LNCaP clone FGC (cell line): ENCODE measurements at regions not wholly inside any gene's neighbourhood (a gene's known extent, or its start where the extent isn't known, plus 50 kb on each side); places are given as distances from the start of the nearest gene placed in this dataset.
"Not testable (repeated sequence)": the region's sequence is repeated elsewhere in the genome, so short reads cannot be mapped to it uniquely, and the experiment has no call there.

Experiments
- DNase-seq: peaks from one replicate; pipeline ENCODE4 v3.0.0-alpha.2; 2011; ENCODE audit warnings: low read depth
- H3K4me3 ChIP-seq: 2 replicates; pipeline ENCODE4 v1.5.1; 2011; ENCODE audit warnings: mild to moderate bottlenecking, low read depth, low read length, control low read depth
- CTCF ChIP-seq: IDR thresholded peaks from 2 replicates; pipeline ENCODE4 v1.5.1; 2012; ENCODE audit warnings: mild to moderate bottlenecking; ENCODE audit not compliant: control insufficient read depth, insufficient read depth; ENCODE audit errors: extremely low read depth

DNA sequence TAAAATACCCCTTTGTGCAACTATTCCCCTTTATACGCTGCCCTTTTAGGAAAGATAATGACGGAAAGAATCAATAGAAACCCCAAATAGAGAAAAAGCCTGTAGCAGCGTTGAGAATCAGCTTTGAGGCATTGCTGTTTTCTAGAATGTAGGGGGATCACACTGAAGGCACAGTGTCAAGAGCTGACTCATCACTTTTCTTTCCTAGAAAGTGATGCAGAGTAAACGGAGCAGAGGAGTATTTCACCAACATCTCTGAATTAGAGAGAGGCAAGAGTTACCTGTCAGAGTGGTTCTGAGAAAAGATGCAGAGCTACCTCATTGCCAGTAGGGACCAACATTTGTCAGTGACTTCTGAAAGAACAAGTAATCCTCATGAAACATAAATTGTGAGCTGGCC, 269.8 kb upstream of the TMC3 start:
- TF ChIP-seq CTCF = no peak
- no peak for DNase-seq

GRCh38 chr15:81642451-81642990, 268.5 kb upstream of the TMC3 start:
- no peak for DNase-seq
- H3K4me3 ChIP-seq = no peak overlapping the region
- TF ChIP-seq CTCF = no peak

More for the DNA sequence above, 269.8 kb upstream of the TMC3 start:
- H3K4me3 ChIP-seq = no peak overlapping the region

DNA sequence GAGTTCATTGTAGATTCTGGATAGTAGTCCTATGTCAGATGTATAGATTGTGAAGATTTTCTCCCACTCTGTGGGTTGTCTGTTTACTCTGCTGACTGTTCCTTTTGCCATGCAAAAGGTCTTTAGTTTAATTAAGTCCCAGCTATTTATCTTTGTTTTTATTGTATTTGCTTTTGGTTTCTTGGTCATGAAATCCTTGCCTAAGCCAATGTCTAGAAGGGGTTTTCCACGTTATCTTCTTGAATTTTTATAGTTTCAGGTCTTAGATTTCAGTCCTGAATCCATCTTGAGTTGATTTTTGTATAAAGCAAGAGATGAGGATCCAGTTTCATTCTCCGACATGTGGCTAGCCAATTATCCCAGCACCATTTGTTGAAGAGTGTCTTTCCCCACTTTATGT, 262.1 kb upstream of the TMC3 start:
- not testable (repeated sequence) for DNase-seq, H3K4me3 ChIP-seq

GRCh38 chr15:81633889-81634288, 259.9 kb upstream of the TMC3 start:
- TF ChIP-seq CTCF = no peak
- H3K4me3 ChIP-seq = no peak overlapping the region
- DNase-seq = no peak

- no peak overlapping the region for H3K4me3 ChIP-seq
- DNase-seq = no peak
- no peak for TF ChIP-seq CTCF
Observed at GRCh38 chr15:81625896-81626295, 251.9 kb upstream of the TMC3 start.

- H3K4me3 ChIP-seq = no peak overlapping the region
- TF ChIP-seq CTCF = no peak
- no peak for DNase-seq
Observed at GRCh38 chr15:81619002-81619401, 245.0 kb upstream of the TMC3 start.

DNA sequence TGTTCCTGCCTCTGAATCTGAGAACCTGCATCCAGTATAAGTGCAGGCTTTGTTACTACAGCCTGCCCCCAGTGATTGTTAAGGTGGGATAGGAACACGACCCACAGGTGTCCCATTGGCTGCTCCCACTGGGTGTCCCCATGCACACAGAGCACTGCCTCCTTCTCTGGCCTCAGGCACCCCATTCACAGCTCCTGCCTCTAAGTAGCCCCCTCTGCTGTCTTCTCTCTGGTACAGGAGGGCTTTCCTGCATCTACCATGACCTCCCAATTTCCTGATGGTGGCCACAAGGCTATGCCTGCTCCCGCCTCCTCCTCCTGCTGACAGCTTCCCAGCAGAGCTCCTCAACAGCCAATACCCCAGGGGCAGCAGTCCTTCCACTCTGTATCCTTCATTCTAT, 238.6 kb upstream of the TMC3 start:
- DNase-seq = no peak
- no peak overlapping the region for H3K4me3 ChIP-seq
- no peak for TF ChIP-seq CTCF
